Right ventricle myocardium superior (tissue), 1 donor: ENCODE measurements at regions not wholly inside any gene's neighbourhood (a gene's known extent, or its start where the extent isn't known, plus 50 kb on each side); places are given as distances from the start of the nearest gene placed in this dataset.
"Not testable (repeated sequence)": the region's sequence is repeated elsewhere in the genome, so short reads cannot be mapped to it uniquely, and the experiment has no call there.

Source experiments
- ATAC-seq: fragments of 200-7000 bp; cut with Tn5 transposase; one replicate; pipeline ENCODE4 v1.9.1; 2020; ENCODE audit warnings: mild to moderate bottlenecking; ENCODE audit not compliant: poor library complexity
- DNase-seq: peaks from one replicate; pipeline ENCODE4 v3.0.0-alpha.2; 2020
- intact Hi-C: fragments of 100-400 bp; cut with DNase I; formaldehyde crosslinking; loops from one replicate; pipeline ENCODE4 v1.11.2; 2022
- donor health status: DM: no; HTN: yes; CAD: no; lungs with severe emphysema.

DNA sequence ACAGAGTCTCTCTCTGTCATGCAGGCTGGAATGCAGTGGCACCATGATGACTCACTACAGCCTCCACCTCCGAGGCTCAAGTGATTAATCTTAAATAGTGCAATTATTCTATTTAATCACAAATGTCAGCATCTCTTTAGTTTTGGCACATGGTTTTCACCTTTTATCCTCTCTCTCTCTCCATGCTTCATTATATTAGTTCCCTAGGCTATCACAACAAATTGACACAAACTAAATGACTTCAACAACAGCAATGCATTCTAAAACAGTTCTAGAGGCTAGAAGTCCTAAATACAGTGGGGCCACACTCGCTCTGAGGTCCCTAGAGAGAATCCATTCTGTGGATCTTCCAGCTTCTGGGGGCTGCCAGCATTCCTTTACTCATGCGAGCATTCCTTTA is 178.2 kb upstream of the ZNG1F start:
- DNase-seq, ATAC-seq, intact Hi-C loops: not testable (repeated sequence)

DNA sequence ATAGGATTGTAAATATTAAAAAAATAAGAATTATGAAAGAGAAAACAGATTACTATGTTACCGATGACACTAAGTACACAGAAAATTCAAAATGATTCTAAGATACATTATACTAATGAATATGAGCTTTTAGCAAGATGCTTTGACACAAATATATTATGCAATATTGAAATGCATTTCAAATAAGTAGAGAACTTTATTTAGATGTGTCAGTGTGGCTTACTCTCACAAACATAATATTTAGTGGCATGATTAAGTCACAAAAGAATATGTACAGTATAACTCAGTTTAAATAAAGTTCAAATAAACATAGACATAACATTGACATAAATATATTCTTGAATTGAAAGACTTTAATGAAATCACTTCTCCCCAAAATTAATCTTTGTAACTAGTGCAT is 172.7 kb upstream of the ZNG1F start:
- ATAC-seq, DNase-seq, intact Hi-C loops: not testable (repeated sequence)

DNA sequence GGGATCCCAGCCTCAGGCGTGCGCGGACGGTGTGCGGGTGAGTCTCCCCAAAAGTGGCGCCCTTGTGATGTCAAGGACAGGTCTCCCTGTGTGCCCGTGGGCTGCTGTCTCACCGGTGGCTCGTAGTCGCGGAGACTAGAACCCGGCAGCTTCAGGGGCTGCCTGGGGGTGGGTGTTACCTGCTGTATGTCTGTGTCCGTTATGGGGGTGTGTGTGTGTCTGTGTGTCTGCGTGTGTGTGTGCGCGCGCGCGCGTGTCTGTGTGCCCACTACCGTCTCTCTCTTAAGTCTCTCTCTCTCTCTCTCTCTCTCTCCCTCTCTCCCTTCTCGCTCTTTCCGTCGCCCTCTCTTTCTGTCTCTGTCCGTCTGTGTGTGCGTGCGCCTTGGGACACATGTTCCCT is 170.0 kb upstream of the ZNG1F start:
- intact Hi-C loops: not testable (repeated sequence)
- ATAC-seq: peak; percentile 74
- DNase-seq: peak; percentile 58

GRCh38 chr9:41358682-41359081 is 169.6 kb upstream of the ZNG1F start:
- ATAC-seq, intact Hi-C loops: not testable (repeated sequence)
- DNase-seq: peak; percentile 90

GRCh38 chr9:41357918-41358404 is 168.8 kb upstream of the ZNG1F start:
- ATAC-seq, intact Hi-C loops: not testable (repeated sequence)
- peak; percentile 37 for DNase-seq

GRCh38 chr9:41357350-41357748 is 168.2 kb upstream of the ZNG1F start:
- intact Hi-C loops, ATAC-seq: not testable (repeated sequence)
- DNase-seq: peak; percentile 27

- ATAC-seq, intact Hi-C loops: not testable (repeated sequence)
- DNase-seq: peak; percentile 93
Measured at GRCh38 chr9:41356588-41357349, 167.7 kb upstream of the ZNG1F start.

GRCh38 chr9:41355712-41356450 is 166.8 kb upstream of the ZNG1F start:
- ATAC-seq, intact Hi-C loops, DNase-seq: not testable (repeated sequence)

DNA sequence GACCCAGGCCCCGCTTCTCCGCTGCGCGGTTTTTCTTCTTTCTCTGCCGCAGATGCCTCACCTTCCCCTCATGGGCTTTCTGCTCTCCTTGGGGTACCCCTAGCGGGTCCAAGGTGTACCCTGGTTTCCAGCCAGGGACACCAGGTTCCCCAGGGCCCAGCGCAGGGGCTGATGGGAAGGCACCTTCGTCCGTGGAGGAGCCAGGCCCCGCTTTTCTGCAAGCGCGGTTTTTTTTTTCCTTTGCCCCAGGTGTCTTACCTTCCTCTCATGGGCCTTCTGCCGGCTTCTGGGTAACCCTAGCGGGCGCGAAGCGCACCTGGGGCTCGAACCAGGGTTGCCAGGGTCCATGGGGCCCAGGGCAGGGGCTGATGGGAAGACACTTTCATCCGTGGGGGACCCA is 165.9 kb upstream of the ZNG1F start:
- intact Hi-C loops, ATAC-seq, DNase-seq: not testable (repeated sequence)

DNA sequence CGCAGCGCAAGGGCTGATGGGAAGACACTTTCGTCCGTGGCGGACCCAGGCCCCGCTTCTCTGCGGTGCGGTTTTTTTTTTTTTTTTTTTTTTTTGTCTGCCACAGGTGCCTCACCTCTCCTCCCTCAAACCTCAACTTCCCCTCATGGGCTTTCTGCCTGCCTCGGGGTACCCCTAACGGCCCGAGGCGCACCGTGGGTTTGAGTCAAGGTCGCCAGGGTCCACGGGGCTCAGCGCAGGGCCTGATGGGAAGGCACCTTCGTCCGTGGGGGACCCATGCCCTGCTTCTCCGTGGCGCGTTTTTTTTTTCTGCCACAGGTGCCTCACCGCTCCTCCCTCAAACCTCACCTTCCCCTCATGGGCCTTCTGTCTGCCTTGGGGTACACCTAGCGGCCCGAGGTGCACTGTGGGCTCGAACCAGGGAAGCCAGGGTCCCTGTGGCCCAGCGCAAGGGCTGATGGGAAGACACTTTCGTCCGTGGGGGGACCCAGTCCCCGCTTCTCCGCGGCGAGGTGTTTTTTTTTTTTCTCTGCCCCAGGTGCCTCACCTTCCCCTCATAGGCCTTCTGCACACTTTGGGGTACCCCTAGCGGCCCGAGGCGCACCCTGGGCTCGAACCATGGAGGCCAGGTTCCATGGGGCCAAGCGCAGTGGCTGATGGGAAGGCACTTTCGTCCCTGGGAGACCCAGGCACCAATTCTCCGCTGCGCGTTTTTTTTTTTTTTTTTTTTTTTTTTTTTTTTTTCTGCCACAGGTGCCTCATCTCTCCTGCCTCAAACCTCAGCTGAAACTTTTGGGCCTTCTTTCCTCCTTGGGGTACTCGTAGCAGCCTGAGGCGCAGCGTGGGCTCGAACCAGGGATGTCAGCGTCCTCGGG is 165.2 kb upstream of the ZNG1F start:
- intact Hi-C loops, DNase-seq, ATAC-seq: not testable (repeated sequence)

DNA sequence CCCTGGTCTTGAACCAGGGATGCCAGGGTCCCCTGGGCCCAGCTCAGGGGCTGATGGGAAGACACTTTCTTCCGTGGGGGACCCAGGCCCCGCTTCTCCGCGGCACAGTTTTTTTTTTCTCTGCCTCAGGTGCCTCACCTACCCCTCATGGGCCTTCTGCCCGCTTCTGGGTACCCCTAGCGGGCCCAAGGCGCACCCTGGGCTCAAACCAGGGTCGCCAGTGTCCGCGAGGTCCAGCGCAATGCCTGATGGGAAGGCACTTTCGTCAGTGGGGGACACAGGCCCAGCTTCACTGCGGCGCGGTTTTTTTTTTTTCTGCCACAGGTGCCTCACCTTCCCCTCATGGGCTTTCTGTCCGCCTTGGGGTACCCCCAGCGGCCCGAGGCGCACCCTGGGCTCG is 163.9 kb upstream of the ZNG1F start:
- intact Hi-C loops, ATAC-seq: not testable (repeated sequence)

DNA sequence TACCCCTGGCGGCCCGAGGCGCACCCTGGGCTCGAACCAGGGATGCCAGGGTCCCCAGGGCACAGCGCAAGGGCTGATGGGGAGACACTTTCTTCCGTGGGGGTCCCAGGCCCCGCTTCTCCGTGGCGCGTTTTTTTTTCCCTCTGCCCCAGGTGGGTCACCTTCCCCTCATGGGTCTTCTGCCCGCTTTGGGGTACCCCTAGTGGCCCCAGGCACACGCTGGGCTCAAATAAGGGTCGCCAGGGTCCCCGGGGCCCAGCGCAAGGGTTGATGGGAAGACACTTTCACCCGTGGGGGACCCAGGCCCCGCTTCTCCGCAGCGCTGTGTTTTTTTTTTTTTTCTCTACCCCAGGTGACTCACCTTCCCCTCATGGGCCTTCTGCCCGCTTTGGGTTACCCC is 163.3 kb upstream of the ZNG1F start:
- DNase-seq, intact Hi-C loops, ATAC-seq: not testable (repeated sequence)

More for the DNA sequence above, 163.9 kb upstream of the ZNG1F start:
- not testable (repeated sequence) for DNase-seq

DNA sequence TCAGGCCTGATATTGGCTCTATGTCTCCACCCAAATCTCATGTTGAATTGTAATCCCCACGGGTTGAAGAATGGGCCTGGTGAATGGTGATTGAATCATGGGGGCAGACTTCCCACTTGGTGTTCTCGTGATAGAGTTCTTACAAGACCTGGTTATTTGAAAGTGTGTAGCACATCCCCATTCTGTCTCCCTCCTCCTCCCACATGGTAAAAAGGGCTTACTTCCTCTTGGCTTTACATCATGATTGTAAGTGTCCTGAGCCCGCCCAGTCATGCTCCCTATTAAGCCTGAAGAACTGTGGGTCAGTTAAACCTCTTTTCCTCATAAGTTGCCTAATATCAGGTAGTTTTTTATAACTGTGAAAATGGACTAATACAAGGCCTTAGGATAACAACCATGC is 158.8 kb upstream of the ZNG1F start:
- DNase-seq, ATAC-seq, intact Hi-C loops: not testable (repeated sequence)

DNA sequence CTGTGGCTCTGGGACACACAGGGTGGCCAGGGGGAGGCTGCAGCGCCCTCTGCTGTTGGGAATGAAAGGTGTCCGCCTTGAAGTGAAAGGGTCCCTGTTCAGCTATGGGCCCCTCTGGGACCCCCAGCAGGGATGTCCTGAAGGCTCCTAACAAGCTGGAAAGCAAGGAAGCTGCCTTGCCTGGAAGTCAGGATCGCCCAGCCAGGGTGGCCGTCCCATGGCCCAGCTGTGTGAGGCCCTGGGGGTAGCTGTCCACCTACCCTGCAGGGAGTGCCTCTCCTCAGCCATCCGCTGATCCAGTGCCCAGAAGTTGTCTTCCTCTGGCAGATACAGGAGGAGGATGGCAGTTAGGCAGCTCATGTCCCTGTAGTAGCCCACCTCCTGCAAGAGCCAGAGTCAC is 143.4 kb upstream of the ZNG1F start:
- DNase-seq, intact Hi-C loops, ATAC-seq: not testable (repeated sequence)

DNA sequence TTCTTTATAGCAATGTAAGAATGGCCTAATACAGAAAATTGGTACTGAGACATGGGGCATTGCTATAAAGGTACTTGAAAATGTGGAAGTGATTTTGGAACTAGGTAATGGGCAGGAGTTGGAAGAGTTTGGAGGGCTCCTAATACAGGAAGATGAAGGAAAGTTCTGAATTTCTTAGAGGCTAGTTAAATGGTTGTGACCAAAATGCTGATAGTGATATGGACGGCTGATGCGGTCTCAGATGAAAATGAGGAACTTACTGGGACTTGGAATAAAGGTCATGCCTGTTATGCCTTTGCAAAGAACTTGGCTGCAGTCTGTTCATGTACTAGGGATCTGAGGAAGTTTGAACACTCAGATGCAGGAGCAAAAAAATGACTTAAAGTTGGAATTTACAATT is 132.2 kb upstream of the ZNG1F start:
- DNase-seq, intact Hi-C loops: not testable (repeated sequence)

GRCh38 chr9:41308953-41309352 is 119.8 kb upstream of the ZNG1F start:
- DNase-seq, ATAC-seq, intact Hi-C loops: not testable (repeated sequence)

More for the DNA sequence above, 132.2 kb upstream of the ZNG1F start:
- ATAC-seq: not testable (repeated sequence)

- intact Hi-C loops, ATAC-seq, DNase-seq: not testable (repeated sequence)
Measured at GRCh38 chr9:41285744-41286143, 96.6 kb upstream of the ZNG1F start.
